ENCODE measurements at regions not wholly inside any gene's neighbourhood (a gene's known extent, or its start where the extent isn't known, plus 50 kb on each side); places are given as distances from the start of the nearest gene placed in this dataset.

DNA sequence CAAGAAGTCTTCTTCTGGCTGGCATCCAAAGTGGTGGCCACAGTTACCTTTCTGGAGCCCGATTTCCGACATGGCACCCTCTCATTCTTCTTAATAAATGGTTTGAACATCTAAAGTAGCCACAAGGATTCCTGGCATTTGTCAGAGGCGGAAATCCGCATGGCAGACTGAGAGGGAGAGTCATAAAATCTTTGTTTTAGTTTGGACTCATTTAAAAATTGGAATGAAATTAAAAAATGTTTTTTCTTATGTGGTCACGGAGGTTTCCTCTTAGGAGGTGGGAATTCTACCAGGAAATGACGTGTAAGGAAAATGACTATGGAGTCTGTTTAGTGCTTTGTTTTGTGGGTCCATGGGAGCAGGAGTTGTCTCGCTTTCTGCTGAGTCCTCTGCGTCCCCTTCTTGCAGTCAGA is 133.0 kb upstream of the PTCH1 start:
- no peak for DNase-seq (ENCODE audit: low read depth)
- TF ChIP-seq, protein P1, sequence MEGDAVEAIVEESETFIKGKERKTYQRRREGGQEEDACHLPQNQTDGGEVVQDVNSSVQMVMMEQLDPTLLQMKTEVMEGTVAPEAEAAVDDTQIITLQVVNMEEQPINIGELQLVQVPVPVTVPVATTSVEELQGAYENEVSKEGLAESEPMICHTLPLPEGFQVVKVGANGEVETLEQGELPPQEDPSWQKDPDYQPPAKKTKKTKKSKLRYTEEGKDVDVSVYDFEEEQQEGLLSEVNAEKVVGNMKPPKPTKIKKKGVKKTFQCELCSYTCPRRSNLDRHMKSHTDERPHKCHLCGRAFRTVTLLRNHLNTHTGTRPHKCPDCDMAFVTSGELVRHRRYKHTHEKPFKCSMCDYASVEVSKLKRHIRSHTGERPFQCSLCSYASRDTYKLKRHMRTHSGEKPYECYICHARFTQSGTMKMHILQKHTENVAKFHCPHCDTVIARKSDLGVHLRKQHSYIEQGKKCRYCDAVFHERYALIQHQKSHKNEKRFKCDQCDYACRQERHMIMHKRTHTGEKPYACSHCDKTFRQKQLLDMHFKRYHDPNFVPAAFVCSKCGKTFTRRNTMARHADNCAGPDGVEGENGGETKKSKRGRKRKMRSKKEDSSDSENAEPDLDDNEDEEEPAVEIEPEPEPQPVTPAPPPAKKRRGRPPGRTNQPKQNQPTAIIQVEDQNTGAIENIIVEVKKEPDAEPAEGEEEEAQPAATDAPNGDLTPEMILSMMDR (IDR thresholded peaks at IDR 0.05; ENCODE audit: insufficient read depth, low read depth, low read length, missing control alignments) = no peak
- H3K4me3 ChIP-seq (ENCODE audit: low read depth, low read length) = no peak overlapping the region

DNA sequence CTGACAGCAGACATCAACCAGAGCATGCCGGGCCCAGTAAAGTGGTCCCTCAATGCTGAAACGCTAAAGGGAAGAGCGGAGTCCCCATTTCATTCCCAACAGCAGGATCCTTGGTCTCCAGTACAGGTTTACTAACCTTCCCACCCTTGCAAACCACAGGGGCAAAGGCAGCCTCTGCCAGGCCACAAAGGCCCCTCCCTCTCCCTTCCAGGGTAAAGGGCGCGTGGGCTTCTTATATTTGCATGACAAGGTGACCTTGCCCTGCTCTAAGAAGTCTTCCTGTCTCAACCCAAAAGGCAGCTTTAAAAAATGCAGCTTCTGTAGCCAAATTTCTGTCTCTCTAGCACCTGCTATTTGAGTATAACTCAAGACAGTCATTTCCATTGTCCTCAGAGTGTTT is 131.5 kb upstream of the PTCH1 start:
- TF ChIP-seq, protein P1 (IDR thresholded peaks at IDR 0.05; ENCODE audit: insufficient read depth, low read depth, low read length, missing control alignments) = no peak
- H3K4me3 ChIP-seq (ENCODE audit: low read depth, low read length) = no peak overlapping the region
- DNase-seq (ENCODE audit: low read depth) = no peak

DNA sequence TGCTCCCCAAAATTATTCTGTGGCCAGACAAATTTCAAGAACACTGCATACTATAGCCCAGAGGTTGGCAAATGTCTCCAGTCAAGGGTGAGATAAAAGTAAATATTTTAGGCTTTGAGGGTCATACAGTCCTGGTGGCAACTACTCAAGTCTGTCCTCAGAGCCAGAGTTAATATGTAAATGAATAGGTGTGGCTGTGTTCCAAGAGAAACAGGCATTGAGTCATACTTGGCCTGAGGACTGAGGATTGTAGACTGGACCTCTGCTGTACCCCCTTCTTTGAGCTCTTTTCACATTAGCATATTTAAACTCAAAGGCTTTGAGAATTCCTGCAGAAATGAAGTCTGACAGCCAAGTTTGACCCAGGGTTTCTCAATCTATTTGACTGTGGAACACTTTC is 129.2 kb upstream of the PTCH1 start:
- no peak for DNase-seq (ENCODE audit: low read depth)
- no peak overlapping the region for H3K4me3 ChIP-seq (ENCODE audit: low read depth, low read length)
- TF ChIP-seq, protein P1 (IDR thresholded peaks at IDR 0.05; ENCODE audit: insufficient read depth, low read depth, low read length, missing control alignments) = no peak

DNA sequence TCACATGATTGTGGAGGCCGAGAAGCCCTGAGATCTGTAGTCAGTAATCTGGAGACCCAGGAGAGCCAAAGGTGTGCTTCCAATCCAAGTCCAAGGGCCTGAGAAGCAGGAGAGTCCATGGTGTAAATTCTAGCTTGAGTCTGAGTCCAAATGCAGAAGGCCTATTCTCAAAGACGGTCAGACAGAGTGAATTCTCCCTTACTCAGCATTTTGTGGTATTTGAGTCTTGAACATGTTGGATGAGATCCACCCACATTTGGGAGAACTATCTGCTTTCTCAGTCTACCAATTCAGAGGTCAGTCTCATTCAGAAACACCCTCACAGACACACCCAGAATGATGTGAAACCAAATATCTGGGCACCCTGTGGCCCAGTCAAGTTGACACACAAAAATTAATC is 128.8 kb upstream of the PTCH1 start:
- no peak overlapping the region for H3K4me3 ChIP-seq (ENCODE audit: low read depth, low read length)
- no peak for DNase-seq (ENCODE audit: low read depth)
- TF ChIP-seq, protein P1 (IDR thresholded peaks at IDR 0.05; ENCODE audit: insufficient read depth, low read depth, low read length, missing control alignments) = no peak

DNA sequence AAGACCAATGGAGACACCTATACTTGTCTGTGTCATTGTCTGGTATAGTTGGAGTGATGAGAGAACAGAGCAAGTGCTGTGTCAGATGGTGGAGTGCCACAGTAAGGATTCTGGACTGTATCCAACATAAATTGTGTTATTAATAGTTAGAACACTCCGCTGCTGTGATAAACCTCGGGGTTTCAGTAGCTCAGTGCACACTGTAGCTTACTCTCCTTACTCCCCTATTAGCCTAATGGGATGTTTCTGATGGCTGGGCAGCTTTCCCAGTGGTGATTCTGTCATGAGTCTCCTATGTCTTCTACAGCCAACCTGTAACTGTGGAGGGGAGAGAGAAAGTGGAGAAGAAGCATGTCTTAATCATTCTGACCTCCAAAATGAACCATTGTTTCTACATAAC is 127.6 kb upstream of the PTCH1 start:
- H3K4me3 ChIP-seq (ENCODE audit: low read depth, low read length) = no peak overlapping the region
- no peak for DNase-seq (ENCODE audit: low read depth)
- TF ChIP-seq, protein P1 (IDR thresholded peaks at IDR 0.05; ENCODE audit: insufficient read depth, low read depth, low read length, missing control alignments) = no peak

DNA sequence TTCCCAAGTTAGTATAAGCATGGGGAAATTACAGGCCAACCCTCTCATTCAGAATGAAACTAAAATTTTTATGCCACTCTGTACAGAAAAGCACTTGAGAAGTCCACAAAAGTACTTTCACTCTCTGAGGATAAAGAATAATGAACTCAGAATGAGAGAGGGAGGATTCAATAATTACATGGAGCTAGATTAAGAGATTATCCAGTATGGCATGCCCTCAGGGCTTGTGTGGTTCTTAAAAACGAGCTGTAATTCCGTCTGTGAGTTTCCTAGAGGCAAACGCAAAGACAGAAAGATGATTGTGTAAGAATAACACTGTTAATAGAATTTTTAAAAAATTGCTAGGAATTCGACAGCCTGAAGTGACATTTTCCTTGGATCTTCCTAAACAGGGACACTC is 126.8 kb upstream of the PTCH1 start:
- DNase-seq (ENCODE audit: low read depth) = no peak
- TF ChIP-seq, protein P1 (IDR thresholded peaks at IDR 0.05; ENCODE audit: insufficient read depth, low read depth, low read length, missing control alignments) = no peak
- H3K4me3 ChIP-seq (ENCODE audit: low read depth, low read length) = no peak overlapping the region

DNA sequence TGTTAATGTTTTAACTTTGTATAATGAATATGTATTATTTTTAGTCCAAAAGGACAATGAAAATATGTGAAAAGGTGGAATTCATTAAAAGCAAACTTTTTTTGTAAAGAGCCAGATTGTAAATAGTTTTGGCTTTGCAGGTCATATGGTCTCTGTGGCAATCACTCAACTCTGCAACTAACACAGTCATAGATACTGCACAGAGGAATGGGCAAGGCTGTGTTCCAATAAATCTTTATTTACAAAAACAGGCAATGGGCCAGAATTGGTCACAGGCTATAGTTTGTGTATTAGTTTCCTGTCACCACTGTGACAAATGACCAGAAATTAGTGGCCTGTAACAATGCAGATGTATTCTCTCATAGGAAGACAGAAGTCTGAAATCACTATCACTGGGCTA is 125.4 kb upstream of the PTCH1 start:
- no peak for DNase-seq (ENCODE audit: low read depth)
- TF ChIP-seq, protein P1 (IDR thresholded peaks at IDR 0.05; ENCODE audit: insufficient read depth, low read depth, low read length, missing control alignments) = no peak
- H3K4me3 ChIP-seq (ENCODE audit: low read depth, low read length) = no peak overlapping the region

Data from GM12865 (cell line).